Loucy (cell line): ENCODE measurements at regions not wholly inside any gene's neighbourhood (a gene's known extent, or its start where the extent isn't known, plus 50 kb on each side); places are given as distances from the start of the nearest gene placed in this dataset.
A peak's percentile ranks its signal among the peaks of the same experiment; 100 is the strongest.

Experiments used
- H2AFZ ChIP-seq: fragments of 200-600 bp; sonication (generic); 2 replicates; pipeline ENCODE4 v1.6.0; 2016; ENCODE audit warnings: antibody characterized with exemption, mild to moderate bottlenecking, low read length, moderate library complexity
- H3F3A ChIP-seq: fragments of 200-600 bp; 2 replicates; pipeline ENCODE4 v1.6.0; 2016; ENCODE audit warnings: antibody characterized with exemption, low read depth, mild to moderate bottlenecking
- H3K27me3 ChIP-seq: fragments of 200-600 bp; sonication (generic); 2 replicates; pipeline ENCODE4 v1.6.1; 2014; ENCODE audit warnings: low read length, mild to moderate bottlenecking; ENCODE audit not compliant: insufficient read depth, poor library complexity, severe bottlenecking
- H3K36me3 ChIP-seq: fragments of 200-600 bp; sonication (generic); 2 replicates; pipeline ENCODE4 v1.6.1; 2016; ENCODE audit warnings: low read length; ENCODE audit not compliant: insufficient read depth
- H3K4me1 ChIP-seq: fragments of 200-600 bp; sonication (generic); 2 replicates; pipeline ENCODE4 v1.5.1; 2014; ENCODE audit warnings: low read length, mild to moderate bottlenecking; ENCODE audit not compliant: insufficient read depth, poor library complexity, severe bottlenecking
- H3K4me2 ChIP-seq: fragments of 200-600 bp; sonication (generic); 2 replicates; pipeline ENCODE4 v1.6.0; 2014; ENCODE audit warnings: antibody characterized with exemption, low read length, low read depth, mild to moderate bottlenecking; ENCODE audit not compliant: poor library complexity, severe bottlenecking
- H3K4me3 ChIP-seq: fragments of 200-600 bp; sonication (generic); 2 replicates; pipeline ENCODE4 v1.5.1; 2014; ENCODE audit warnings: low read length, mild to moderate bottlenecking, mixed read lengths; ENCODE audit not compliant: poor library complexity, severe bottlenecking
- H3K79me2 ChIP-seq: fragments of 200-600 bp; sonication (generic); 2 replicates; pipeline ENCODE4 v1.6.1; 2014; ENCODE audit warnings: low read length; ENCODE audit not compliant: insufficient read depth
- H3K9ac ChIP-seq: fragments of 200-600 bp; sonication (generic); 2 replicates; pipeline ENCODE4 v1.6.0; 2014; ENCODE audit warnings: mild to moderate bottlenecking, low read depth, low read length, moderate library complexity; ENCODE audit not compliant: poor library complexity, severe bottlenecking
- H3K9me2 ChIP-seq: fragments of 200-600 bp; sonication (generic); replicated peaks from 2 replicates; pipeline ENCODE4 v1.6.1; 2016; ENCODE audit warnings: low read depth, low read length, mixed read lengths
- H3K9me3 ChIP-seq: fragments of 200-600 bp; sonication (generic); 2 replicates; pipeline ENCODE4 v1.6.1; 2014; ENCODE audit warnings: mild to moderate bottlenecking, antibody characterized with exemption, low read length, low read depth; ENCODE audit not compliant: insufficient read depth
- H4K20me1 ChIP-seq: fragments of 200-600 bp; sonication (generic); 2 replicates; pipeline ENCODE4 v1.6.0; 2014; ENCODE audit warnings: antibody characterized with exemption, low read length, mild to moderate bottlenecking; ENCODE audit not compliant: insufficient read depth, poor library complexity, severe bottlenecking
- EZH2phosphoT487 ChIP-seq: fragments of 200-600 bp; IDR thresholded peaks from 2 replicates; pipeline ENCODE4 v1.6.1; 2018; ENCODE audit warnings: antibody characterized with exemption, mild to moderate bottlenecking, moderate library complexity, borderline replicate concordance
- TF ChIP-seq, protein P1 (sequence below): fragments of 200-600 bp; sonication (generic); conservative IDR thresholded peaks from 2 replicates; pipeline ENCODE4 v1.5.1; 2014; ENCODE audit warnings: mild to moderate bottlenecking, antibody characterized with exemption, low read length

DNA sequence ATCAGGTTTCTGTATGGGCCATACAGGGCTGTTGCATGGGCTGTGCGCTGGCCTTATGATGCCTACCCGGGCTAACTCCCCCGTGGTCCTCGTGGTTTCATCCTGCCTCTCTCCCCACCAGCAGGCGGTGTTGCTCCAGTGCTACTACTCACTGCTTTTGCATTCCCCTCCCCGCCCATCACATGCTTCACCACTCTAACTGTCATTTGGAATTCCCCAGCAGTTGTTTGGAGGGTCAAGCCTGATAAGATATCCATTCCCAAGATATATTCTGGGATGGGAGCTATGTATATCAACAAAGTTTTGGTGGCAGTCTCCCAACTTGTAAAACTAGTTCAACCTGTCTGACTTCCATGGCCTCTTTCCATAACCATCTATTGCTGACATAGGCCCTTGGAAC lies 233.2 kb upstream of the SOX4 start:
- H3K4me2 ChIP-seq = no peak overlapping the region
- H3K9me3 ChIP-seq = no peaks in the 10 kb centered on the region
- H3K79me2 ChIP-seq = no peaks in the 10 kb centered on the region
- H4K20me1 ChIP-seq = no peaks in the 10 kb centered on the region
- no peak for TF ChIP-seq EZH2phosphoT487
- TF ChIP-seq, protein P1, sequence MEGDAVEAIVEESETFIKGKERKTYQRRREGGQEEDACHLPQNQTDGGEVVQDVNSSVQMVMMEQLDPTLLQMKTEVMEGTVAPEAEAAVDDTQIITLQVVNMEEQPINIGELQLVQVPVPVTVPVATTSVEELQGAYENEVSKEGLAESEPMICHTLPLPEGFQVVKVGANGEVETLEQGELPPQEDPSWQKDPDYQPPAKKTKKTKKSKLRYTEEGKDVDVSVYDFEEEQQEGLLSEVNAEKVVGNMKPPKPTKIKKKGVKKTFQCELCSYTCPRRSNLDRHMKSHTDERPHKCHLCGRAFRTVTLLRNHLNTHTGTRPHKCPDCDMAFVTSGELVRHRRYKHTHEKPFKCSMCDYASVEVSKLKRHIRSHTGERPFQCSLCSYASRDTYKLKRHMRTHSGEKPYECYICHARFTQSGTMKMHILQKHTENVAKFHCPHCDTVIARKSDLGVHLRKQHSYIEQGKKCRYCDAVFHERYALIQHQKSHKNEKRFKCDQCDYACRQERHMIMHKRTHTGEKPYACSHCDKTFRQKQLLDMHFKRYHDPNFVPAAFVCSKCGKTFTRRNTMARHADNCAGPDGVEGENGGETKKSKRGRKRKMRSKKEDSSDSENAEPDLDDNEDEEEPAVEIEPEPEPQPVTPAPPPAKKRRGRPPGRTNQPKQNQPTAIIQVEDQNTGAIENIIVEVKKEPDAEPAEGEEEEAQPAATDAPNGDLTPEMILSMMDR = peak; percentile 25; the same call in 1 of the 2 replicates
- no peaks in the 10 kb centered on the region for H3F3A ChIP-seq
- peaks cover 7% of the 10 kb centered on the region for H3K4me1 ChIP-seq
- no peaks in the 10 kb centered on the region for H3K9me2 ChIP-seq
- no peak overlapping the region for H3K9ac ChIP-seq
- H3K4me3 ChIP-seq = no peak overlapping the region
- no peak overlapping the region for H2AFZ ChIP-seq
- H3K36me3 ChIP-seq = no peaks in the 10 kb centered on the region
- no peaks in the 10 kb centered on the region for H3K27me3 ChIP-seq

DNA sequence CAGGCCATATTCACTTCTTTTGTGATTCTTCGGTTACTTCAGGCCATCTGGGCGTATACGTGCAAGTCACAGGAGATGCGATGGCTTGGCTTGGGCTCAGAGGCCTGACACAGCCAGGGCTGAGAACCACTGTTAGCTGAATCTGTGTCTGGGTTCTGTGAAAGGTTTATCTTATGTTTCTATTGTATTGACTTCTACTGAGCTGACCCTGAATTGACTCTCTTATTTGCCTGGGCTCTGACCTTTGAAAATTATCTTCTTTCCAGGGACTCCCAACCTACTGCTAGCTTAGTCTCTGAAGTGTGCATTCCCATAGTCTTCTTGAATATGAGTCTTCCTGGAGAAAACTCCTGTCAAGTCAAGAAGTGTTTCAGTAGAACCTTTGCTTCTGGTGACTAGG lies 226.4 kb upstream of the SOX4 start:
- Histone ChIP-seq H4K20me1 (no peaks in the 10 kb centered on the region), H3K9ac (no peak overlapping the region), H3K27me3 (no peaks in the 10 kb centered on the region), H3K9me3 (no peaks in the 10 kb centered on the region), H3K79me2 (no peaks in the 10 kb centered on the region), H3K4me1 (peaks cover 12% of the 10 kb centered on the region), H3K9me2 (no peaks in the 10 kb centered on the region), H2AFZ (0 out of 2 replicates have a peak overlapping the region, but pooled peaks have one; percentile 3), H3K4me3 (no peak overlapping the region), H3K36me3 (no peaks in the 10 kb centered on the region), H3F3A (no peaks in the 10 kb centered on the region), H3K4me2 (no peak overlapping the region)
- TF ChIP-seq, protein P1 = no peak
- TF ChIP-seq EZH2phosphoT487 = no peak

- Histone ChIP-seq H3F3A (no peaks in the 10 kb centered on the region), H3K9me3 (no peaks in the 10 kb centered on the region), H3K4me1 (peaks cover 12% of the 10 kb centered on the region), H4K20me1 (no peaks in the 10 kb centered on the region), H3K9me2 (no peaks in the 10 kb centered on the region), H3K36me3 (no peaks in the 10 kb centered on the region), H3K4me2 (no peak overlapping the region), H3K9ac (no peak overlapping the region), H2AFZ (0 out of 2 replicates have a peak overlapping the region, but pooled peaks have one; percentile 3), H3K79me2 (no peaks in the 10 kb centered on the region), H3K27me3 (no peaks in the 10 kb centered on the region), H3K4me3 (no peak overlapping the region)
- TF ChIP-seq, protein P1 = no peak
- TF ChIP-seq EZH2phosphoT487 = no peak
These were observed 225.8 kb upstream of the SOX4 start for GRCh38 chr6:21367649-21368154.
